ENCODE measurements at regions not wholly inside any gene's neighbourhood (a gene's known extent, or its start where the extent isn't known, plus 50 kb on each side); places are given as distances from the start of the nearest gene placed in this dataset.
"Not testable (repeated sequence)": the region's sequence is repeated elsewhere in the genome, so short reads cannot be mapped to it uniquely, and the experiment has no call there.

DNA sequence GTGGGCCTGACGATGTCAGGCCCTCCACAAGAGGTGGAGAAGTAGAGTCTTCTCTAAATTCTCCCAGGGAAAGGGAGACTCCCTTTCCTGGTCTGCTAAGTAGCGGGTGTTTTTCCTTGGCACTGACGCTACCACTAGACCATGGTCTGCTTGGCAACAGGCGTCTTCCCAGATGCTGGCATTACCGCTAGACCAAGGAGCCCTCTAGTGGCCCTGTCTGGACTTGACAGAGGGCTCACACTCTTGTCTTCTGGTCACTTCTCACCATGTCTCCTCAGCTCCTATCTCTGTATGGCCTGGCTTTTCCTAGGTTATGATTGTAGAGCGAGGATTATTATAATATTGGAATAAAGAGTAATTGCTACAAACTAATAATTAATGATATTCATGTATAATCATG, 51.1 kb upstream of the RASSF6 start:
- H3K27me3 Mint-ChIP-seq; H3K4me1 Mint-ChIP-seq; H3K9me3 Mint-ChIP-seq; DNase-seq; CTCF ChIA-PET; H3K4me3 Mint-ChIP-seq; H3K27ac Mint-ChIP-seq; POLR2A ChIA-PET; H3K36me3 Mint-ChIP-seq (ENCODE audit: low read depth): not testable (repeated sequence)

DNA sequence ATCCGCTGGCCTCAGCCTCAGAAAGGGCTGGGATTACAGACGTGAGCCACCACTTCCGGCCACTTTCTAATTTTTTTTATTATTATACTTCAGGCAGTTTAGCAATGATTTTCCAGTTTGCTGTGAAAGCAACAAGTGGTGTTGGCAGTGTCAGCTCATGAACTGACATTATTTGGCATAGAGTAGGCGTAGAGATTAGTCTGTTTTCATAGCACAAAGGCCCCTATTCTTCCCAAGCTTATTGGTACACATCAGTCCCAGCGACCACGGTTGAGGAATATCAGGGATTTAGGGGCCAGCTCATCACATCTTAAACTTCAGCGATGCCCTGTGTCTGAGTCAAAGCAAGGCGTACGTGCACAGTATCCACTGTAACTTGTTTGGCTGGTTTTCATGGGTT, 53.0 kb upstream of the RASSF6 start:
- CTCF ChIA-PET = interaction anchor here (1.2 kb wide), 1 partner anchor 18 kb away, joined by 3 read pairs; no protein-coding TSS in a partner anchor
- POLR2A ChIA-PET = no interaction called here

DNA sequence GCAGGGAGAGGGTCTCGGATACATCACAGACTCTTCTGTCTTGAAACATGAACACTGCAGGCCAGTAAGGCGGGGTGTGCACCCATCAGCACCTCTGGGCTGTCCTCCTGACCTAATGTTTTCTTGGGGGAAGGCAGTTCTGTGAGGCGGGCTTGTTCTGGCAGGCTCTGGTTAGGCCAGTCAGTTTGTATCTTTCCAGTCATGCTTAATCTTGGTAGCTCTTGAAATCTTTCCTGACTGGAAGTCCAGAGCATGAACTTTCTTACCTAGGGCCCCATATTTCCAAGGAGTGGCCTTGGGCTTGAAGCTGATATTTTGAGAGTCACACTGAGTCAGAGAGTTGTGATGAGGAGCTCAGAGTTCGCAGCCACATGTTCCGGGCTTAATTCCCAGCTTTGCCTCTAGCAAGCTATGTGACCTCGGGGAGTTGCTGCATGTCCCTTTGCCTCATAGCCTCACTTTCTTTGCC, 54.2 kb upstream of the RASSF6 start:
- CTCF ChIA-PET = interaction anchor here (0.6 kb wide), 1 partner anchor 796 kb away, joined by 3 read pairs; no protein-coding TSS in a partner anchor
- no peaks in the 10 kb centered on the region for H3K9me3 Mint-ChIP-seq
- H3K4me1 Mint-ChIP-seq = no peaks in the 10 kb centered on the region
- H3K36me3 Mint-ChIP-seq (ENCODE audit: low read depth) = no peaks in the 10 kb centered on the region
- no peak overlapping the region for H3K27ac Mint-ChIP-seq
- DNase-seq = no peak
- no peak overlapping the region for H3K4me3 Mint-ChIP-seq
- POLR2A ChIA-PET = no interaction called here
- no peaks in the 10 kb centered on the region for H3K27me3 Mint-ChIP-seq

More for the DNA sequence above, 53.0 kb upstream of the RASSF6 start:
- DNase-seq = no peak
- Mint-ChIP-seq H3K9me3 (no peaks in the 10 kb centered on the region), H3K36me3 (ENCODE audit: low read depth) (no peaks in the 10 kb centered on the region), H3K27ac (no peak overlapping the region), H3K4me3 (no peak overlapping the region), H3K27me3 (no peaks in the 10 kb centered on the region), H3K4me1 (no peaks in the 10 kb centered on the region)

- no peaks in the 10 kb centered on the region for H3K9me3 Mint-ChIP-seq
- no peaks in the 10 kb centered on the region for H3K36me3 Mint-ChIP-seq (ENCODE audit: low read depth)
- ChIA-PET CTCF (interaction anchor here (1.4 kb wide), 1 partner anchor 21 kb away, joined by 7 read pairs; no protein-coding TSS in a partner anchor), POLR2A (no interaction called here)
- no peak overlapping the region for H3K4me3 Mint-ChIP-seq
- H3K27me3 Mint-ChIP-seq = no peaks in the 10 kb centered on the region
- no peak overlapping the region for H3K27ac Mint-ChIP-seq
- no peaks in the 10 kb centered on the region for H3K4me1 Mint-ChIP-seq
- no peak for DNase-seq
These were observed 55.4 kb upstream of the RASSF6 start for GRCh38 chr4:73675623-73676022.

DNA sequence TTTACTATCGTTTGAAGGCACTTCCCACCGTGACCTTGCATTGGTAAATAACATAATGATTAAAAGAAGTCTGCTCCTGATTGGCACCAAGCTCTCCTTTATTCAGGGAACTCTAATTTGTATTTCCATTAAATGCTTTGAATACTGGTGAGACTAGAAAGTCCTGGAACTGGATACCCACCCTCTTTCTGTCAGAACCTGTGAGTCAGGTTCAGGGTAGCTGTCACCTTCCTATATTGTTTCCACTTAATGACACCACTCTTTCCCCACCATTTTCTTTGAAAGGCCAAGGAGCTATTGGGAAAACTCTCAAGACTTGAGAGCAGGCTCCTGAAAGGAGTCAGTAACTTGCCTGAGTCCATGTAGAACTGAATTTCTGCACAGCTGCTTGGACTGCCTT, 55.9 kb upstream of the RASSF6 start:
- no peak overlapping the region for H3K4me3 Mint-ChIP-seq
- CTCF ChIA-PET = interaction anchor here (1.1 to 1.4 kb wide), 2 partner anchors 22 to 84 kb away, joined by 3 to 7 read pairs; no protein-coding TSS in a partner anchor
- no peak overlapping the region for H3K27ac Mint-ChIP-seq
- H3K9me3 Mint-ChIP-seq = no peaks in the 10 kb centered on the region
- H3K27me3 Mint-ChIP-seq = no peaks in the 10 kb centered on the region
- no peak for DNase-seq
- POLR2A ChIA-PET = no interaction called here
- H3K36me3 Mint-ChIP-seq (ENCODE audit: low read depth) = no peaks in the 10 kb centered on the region
- H3K4me1 Mint-ChIP-seq = no peaks in the 10 kb centered on the region

DNA sequence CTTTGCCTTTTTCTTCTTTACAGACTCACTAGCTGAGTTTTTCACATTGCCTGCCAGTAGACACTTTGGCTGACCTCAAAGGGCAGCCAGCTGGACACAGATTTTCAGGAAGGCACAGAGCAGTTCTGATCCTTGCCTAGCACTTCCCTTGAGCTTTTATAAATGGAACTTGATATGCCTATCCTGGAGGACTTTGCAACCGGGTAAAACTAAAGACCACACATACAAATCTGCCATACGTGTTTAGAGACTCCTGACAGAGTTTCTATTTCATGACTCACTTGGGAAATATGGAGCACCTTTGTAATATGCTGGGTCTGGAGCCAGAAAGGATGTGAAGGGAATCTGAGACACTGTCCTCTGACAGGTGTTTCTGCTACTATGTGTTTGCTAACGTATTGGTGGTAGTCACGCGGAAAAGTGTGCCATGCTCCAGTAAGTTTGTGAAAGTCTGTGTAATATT, 56.7 kb upstream of the RASSF6 start:
- H3K36me3 Mint-ChIP-seq (ENCODE audit: low read depth) = no peaks in the 10 kb centered on the region
- no peak for DNase-seq
- CTCF ChIA-PET = interaction anchor here (1.1 kb wide), 1 partner anchor 84 kb away, joined by 3 read pairs; no protein-coding TSS in a partner anchor
- no peaks in the 10 kb centered on the region for H3K4me1 Mint-ChIP-seq
- no peaks in the 10 kb centered on the region for H3K27me3 Mint-ChIP-seq
- POLR2A ChIA-PET = no interaction called here
- no peak overlapping the region for H3K27ac Mint-ChIP-seq
- H3K4me3 Mint-ChIP-seq = no peak overlapping the region
- H3K9me3 Mint-ChIP-seq = no peaks in the 10 kb centered on the region

DNA sequence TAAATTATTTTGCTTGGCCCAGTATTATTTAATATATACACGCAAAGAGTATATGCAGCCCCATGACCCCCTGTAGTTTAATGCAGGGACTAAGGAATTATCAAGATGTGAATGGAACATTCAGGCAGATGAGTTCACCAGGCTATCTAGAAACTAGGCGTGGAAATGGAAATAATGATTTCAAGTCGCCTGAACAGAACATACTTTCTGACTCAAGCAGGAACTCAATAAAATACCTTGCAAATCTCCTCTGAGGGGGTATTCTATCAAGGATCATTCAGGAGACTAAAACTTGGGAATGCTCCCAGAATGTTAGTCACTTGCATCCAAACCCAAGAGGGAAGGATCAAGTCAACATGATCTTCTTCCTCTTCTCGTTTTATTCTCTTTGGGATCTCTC, 59.6 kb upstream of the RASSF6 start:
- DNase-seq = no peak
- ChIA-PET CTCF (interaction anchor here (1.0 kb wide), 1 partner anchor 17 kb away, joined by 3 read pairs; no protein-coding TSS in a partner anchor), POLR2A (no interaction called here)
- Mint-ChIP-seq H3K36me3 (ENCODE audit: low read depth) (no peaks in the 10 kb centered on the region), H3K4me1 (no peaks in the 10 kb centered on the region), H3K27ac (no peak overlapping the region), H3K9me3 (no peaks in the 10 kb centered on the region), H3K27me3 (peaks cover 3% of the 10 kb centered on the region), H3K4me3 (no peak overlapping the region)

- Mint-ChIP-seq H3K36me3 (ENCODE audit: low read depth) (no peaks in the 10 kb centered on the region), H3K4me3 (no peak overlapping the region), H3K4me1 (no peaks in the 10 kb centered on the region), H3K27ac (no peak overlapping the region), H3K27me3 (peaks cover 5% of the 10 kb centered on the region), H3K9me3 (no peaks in the 10 kb centered on the region)
- CTCF ChIA-PET = interaction anchor here (0.6 kb wide), 1 partner anchor 1355 kb away, joined by 3 read pairs; no protein-coding TSS in a partner anchor
- DNase-seq = no peak
- POLR2A ChIA-PET = no interaction called here
These were observed 58.6 kb upstream of the CXCL8 start for GRCh38 chr4:73681776-73682175.

- H3K4me1 Mint-ChIP-seq = no peaks in the 10 kb centered on the region
- ChIA-PET CTCF (interaction anchor here (0.6 kb wide), 1 partner anchor 1356 kb away, joined by 3 read pairs; no protein-coding TSS in a partner anchor), POLR2A (no interaction called here)
- no peak overlapping the region for H3K27ac Mint-ChIP-seq
- H3K4me3 Mint-ChIP-seq = no peak overlapping the region
- DNase-seq = no peak
- no peaks in the 10 kb centered on the region for H3K36me3 Mint-ChIP-seq (ENCODE audit: low read depth)
- H3K9me3 Mint-ChIP-seq = no peaks in the 10 kb centered on the region
- peaks cover 5% of the 10 kb centered on the region for H3K27me3 Mint-ChIP-seq
These were observed 57.9 kb upstream of the CXCL8 start for GRCh38 chr4:73682508-73682907.

- DNase-seq = no peak
- ChIA-PET CTCF (no interaction called here), POLR2A (no interaction called here)
- H3K36me3 Mint-ChIP-seq (ENCODE audit: low read depth) = no peaks in the 10 kb centered on the region
- H3K9me3 Mint-ChIP-seq = no peaks in the 10 kb centered on the region
- H3K4me3 Mint-ChIP-seq = no peak overlapping the region
- H3K27me3 Mint-ChIP-seq = peaks cover 5% of the 10 kb centered on the region
- H3K27ac Mint-ChIP-seq = no peak overlapping the region
- no peaks in the 10 kb centered on the region for H3K4me1 Mint-ChIP-seq
These were observed 57.3 kb upstream of the CXCL8 start for GRCh38 chr4:73683033-73683432.

GRCh38 chr4:73683456-73683855, 56.9 kb upstream of the CXCL8 start:
- POLR2A ChIA-PET = no interaction called here
- H3K4me3 Mint-ChIP-seq = no peak overlapping the region

GRCh38 chr4:73684097-73684496, 56.3 kb upstream of the CXCL8 start:
- ChIA-PET POLR2A (no interaction called here), CTCF (no interaction called here)
- Mint-ChIP-seq H3K9me3 (no peaks in the 10 kb centered on the region), H3K4me3 (no peak overlapping the region), H3K27ac (no peak overlapping the region), H3K27me3 (peaks cover 5% of the 10 kb centered on the region), H3K4me1 (no peaks in the 10 kb centered on the region), H3K36me3 (ENCODE audit: low read depth) (no peaks in the 10 kb centered on the region)
- no peak for DNase-seq

More at GRCh38 chr4:73683456-73683855, 56.9 kb upstream of the CXCL8 start:
- H3K9me3 Mint-ChIP-seq = no peaks in the 10 kb centered on the region
- peaks cover 5% of the 10 kb centered on the region for H3K27me3 Mint-ChIP-seq
- H3K27ac Mint-ChIP-seq = no peak overlapping the region
- CTCF ChIA-PET = no interaction called here
- no peak for DNase-seq
- H3K36me3 Mint-ChIP-seq (ENCODE audit: low read depth) = no peaks in the 10 kb centered on the region
- no peaks in the 10 kb centered on the region for H3K4me1 Mint-ChIP-seq

- no peaks in the 10 kb centered on the region for H3K4me1 Mint-ChIP-seq
- H3K9me3 Mint-ChIP-seq = peaks cover 3% of the 10 kb centered on the region
- ChIA-PET POLR2A (no interaction called here), CTCF (no interaction called here)
- no peak for DNase-seq
- H3K36me3 Mint-ChIP-seq (ENCODE audit: low read depth) = no peaks in the 10 kb centered on the region
- H3K27me3 Mint-ChIP-seq = peaks cover 5% of the 10 kb centered on the region
- H3K27ac Mint-ChIP-seq = no peak overlapping the region
- no peak overlapping the region for H3K4me3 Mint-ChIP-seq
These were observed 55.3 kb upstream of the CXCL8 start for GRCh38 chr4:73685052-73685451.

DNA sequence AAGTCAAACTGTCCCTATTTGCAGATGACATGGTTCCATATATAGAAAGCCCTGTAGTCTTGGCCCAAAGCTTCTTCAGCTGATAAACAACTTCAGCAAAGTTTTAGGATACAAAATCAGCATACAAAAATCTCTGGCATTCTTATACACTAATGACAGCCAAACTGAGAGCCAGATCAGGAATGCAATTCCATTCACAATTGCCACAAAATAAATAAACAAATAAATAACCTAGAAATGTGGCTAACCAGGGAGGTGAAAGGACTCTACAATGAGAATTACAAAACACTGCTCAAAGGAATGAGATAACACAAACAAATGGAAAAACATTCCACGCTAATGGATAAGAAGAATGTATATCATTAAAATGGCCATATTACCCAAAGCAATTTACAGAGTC, 52.9 kb upstream of the CXCL8 start:
- ChIA-PET CTCF (no interaction called here), POLR2A (no interaction called here)
- H3K4me1 Mint-ChIP-seq = no peaks in the 10 kb centered on the region
- no peaks in the 10 kb centered on the region for H3K36me3 Mint-ChIP-seq (ENCODE audit: low read depth)
- peaks cover 4% of the 10 kb centered on the region for H3K9me3 Mint-ChIP-seq
- no peak overlapping the region for H3K4me3 Mint-ChIP-seq
- no peak overlapping the region for H3K27ac Mint-ChIP-seq
- H3K27me3 Mint-ChIP-seq = peaks cover 5% of the 10 kb centered on the region
- DNase-seq = no peak
